ENCODE measurements at regions not wholly inside any gene's neighbourhood (a gene's known extent, or its start where the extent isn't known, plus 50 kb on each side); places are given as distances from the start of the nearest gene placed in this dataset.

- no peak overlapping the region for H3K27ac ChIP-seq
- TF ChIP-seq ZFX (IDR thresholded peaks at IDR 0.05; ENCODE audit: borderline replicate concordance) (no peak), CTCF (IDR thresholded peaks at IDR 0.05) (peak; percentile 88)
Measured at GRCh38 chr18:72652990-72653593, 109.0 kb upstream of the CBLN2 start.

- H3K27ac ChIP-seq, result no peak overlapping the region
- TF ChIP-seq ZFX (IDR thresholded peaks at IDR 0.05; ENCODE audit: borderline replicate concordance) (no peak), CTCF (IDR thresholded peaks at IDR 0.05) (no peak)
Measured at GRCh38 chr18:72651033-72651432, 106.9 kb upstream of the CBLN2 start.

GRCh38 chr18:72648481-72648960 lies 104.4 kb upstream of the CBLN2 start:
- TF ChIP-seq CTCF (IDR thresholded peaks at IDR 0.05), result no peak
- no peak for TF ChIP-seq ZFX (IDR thresholded peaks at IDR 0.05; ENCODE audit: borderline replicate concordance)
- no peak overlapping the region for H3K27ac ChIP-seq

- H3K27ac ChIP-seq, result no peak overlapping the region
- TF ChIP-seq CTCF (IDR thresholded peaks at IDR 0.05), result no peak
Measured at GRCh38 chr18:72648079-72648478, 103.9 kb upstream of the CBLN2 start.

- no peak for TF ChIP-seq CTCF (IDR thresholded peaks at IDR 0.05)
- no peak for TF ChIP-seq ZFX (IDR thresholded peaks at IDR 0.05; ENCODE audit: borderline replicate concordance)
- no peak overlapping the region for H3K27ac ChIP-seq
Measured at GRCh38 chr18:72640557-72640956, 96.4 kb upstream of the CBLN2 start.

GRCh38 chr18:72638376-72638775 lies 94.2 kb upstream of the CBLN2 start:
- H3K27ac ChIP-seq, result no peak overlapping the region
- TF ChIP-seq CTCF (IDR thresholded peaks at IDR 0.05) (no peak), ZFX (IDR thresholded peaks at IDR 0.05; ENCODE audit: borderline replicate concordance) (no peak)

GRCh38 chr18:72637721-72638120 lies 93.6 kb upstream of the CBLN2 start:
- TF ChIP-seq ZFX (IDR thresholded peaks at IDR 0.05; ENCODE audit: borderline replicate concordance), result no peak
- TF ChIP-seq CTCF (IDR thresholded peaks at IDR 0.05), result no peak

More at GRCh38 chr18:72637721-72638120, 93.6 kb upstream of the CBLN2 start:
- no peak overlapping the region for H3K27ac ChIP-seq
